Thymus (tissue), 11 donors: ENCODE measurements at regions not wholly inside any gene's neighbourhood (a gene's known extent, or its start where the extent isn't known, plus 50 kb on each side); places are given as distances from the start of the nearest gene placed in this dataset.
"Not testable (repeated sequence)": the region's sequence is repeated elsewhere in the genome, so short reads cannot be mapped to it uniquely, and the experiment has no call there.

Source experiments
- DNase-seq, 9 donors: peaks; one replicate each; pipeline ENCODE4 v3.0.0-alpha.2; 2013; ENCODE audit warnings: low spot score in 9 of 9, low read depth in 6 of 9, missing footprints in 1 of 9
- H3K27ac ChIP-seq, 2 donors: one replicate each; pipeline ENCODE4 v1.5.1; 2013; ENCODE audit warnings: control low read depth in 1 of 2, low read depth in 1 of 2, low read length in 1 of 2, mild to moderate bottlenecking in 1 of 2, moderate library complexity in 1 of 2
- H3K27me3 ChIP-seq, 2 donors: one replicate each; pipeline ENCODE4 v1.5.1; 2013; ENCODE audit warnings: low read length in 1 of 2; ENCODE audit not compliant: control insufficient read depth in 2 of 2, insufficient read depth in 1 of 2
- H3K36me3 ChIP-seq, 2 donors: one replicate each; pipeline ENCODE4 v1.5.1; 2013; ENCODE audit warnings: low read length in 1 of 2, mild to moderate bottlenecking in 1 of 2, moderate library complexity in 1 of 2; ENCODE audit not compliant: control insufficient read depth in 2 of 2, insufficient read depth in 2 of 2
- H3K4me1 ChIP-seq, 2 donors: one replicate each; pipeline ENCODE4 v1.5.1; 2013; ENCODE audit warnings: low read length in 2 of 2; ENCODE audit not compliant: control insufficient read depth in 2 of 2, insufficient read depth in 2 of 2
- H3K4me3 ChIP-seq, 2 donors: one replicate each; pipeline ENCODE4 v1.5.1; 2013; ENCODE audit warnings: low read length in 2 of 2, control low read depth in 1 of 2, mild to moderate bottlenecking in 1 of 2
- H3K9me3 ChIP-seq, 2 donors: one replicate each; pipeline ENCODE4 v1.5.1; 2013; ENCODE audit warnings: low read length in 1 of 2, mild to moderate bottlenecking in 1 of 2; ENCODE audit not compliant: control insufficient read depth in 2 of 2, insufficient read depth in 1 of 2
- WGBS: extraction: QIAGEN DNeasy Blood & Tissue Kit; methylation state at CpG from one replicate; pipeline ENCODE4 v1.1.7; 2013; 5-methylcytosine and 5-hydroxymethylcytosine counted together
- donor health status: healthy.

DNA sequence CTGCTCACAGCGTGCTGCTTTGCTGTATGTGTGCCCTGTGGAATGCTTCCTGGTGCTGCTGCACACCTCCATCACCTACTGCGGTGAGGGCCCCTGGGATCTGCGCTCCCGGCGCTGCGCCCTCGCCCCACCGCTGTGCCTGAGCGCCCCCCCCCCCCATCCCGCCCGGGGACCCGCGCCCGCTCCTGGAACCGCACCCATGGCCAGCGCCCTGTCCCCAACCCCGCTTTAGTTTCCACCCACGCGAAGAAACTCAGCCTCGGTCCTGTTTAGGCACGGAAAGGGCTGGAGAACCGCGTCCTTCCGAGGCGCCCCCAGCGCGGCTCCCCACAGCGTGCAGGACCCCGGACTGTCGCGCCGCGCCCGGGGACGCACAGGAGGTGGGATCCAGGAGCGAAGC, 265.5 kb downstream of the POTEB3 start:
- not testable (repeated sequence) for H3K9me3 ChIP-seq, H3K4me1 ChIP-seq, H3K4me3 ChIP-seq, H3K27me3 ChIP-seq, H3K27ac ChIP-seq, H3K36me3 ChIP-seq, DNase-seq
- WGBS: 75% methylated on average over 36 of the region's 36 CpGs

DNA sequence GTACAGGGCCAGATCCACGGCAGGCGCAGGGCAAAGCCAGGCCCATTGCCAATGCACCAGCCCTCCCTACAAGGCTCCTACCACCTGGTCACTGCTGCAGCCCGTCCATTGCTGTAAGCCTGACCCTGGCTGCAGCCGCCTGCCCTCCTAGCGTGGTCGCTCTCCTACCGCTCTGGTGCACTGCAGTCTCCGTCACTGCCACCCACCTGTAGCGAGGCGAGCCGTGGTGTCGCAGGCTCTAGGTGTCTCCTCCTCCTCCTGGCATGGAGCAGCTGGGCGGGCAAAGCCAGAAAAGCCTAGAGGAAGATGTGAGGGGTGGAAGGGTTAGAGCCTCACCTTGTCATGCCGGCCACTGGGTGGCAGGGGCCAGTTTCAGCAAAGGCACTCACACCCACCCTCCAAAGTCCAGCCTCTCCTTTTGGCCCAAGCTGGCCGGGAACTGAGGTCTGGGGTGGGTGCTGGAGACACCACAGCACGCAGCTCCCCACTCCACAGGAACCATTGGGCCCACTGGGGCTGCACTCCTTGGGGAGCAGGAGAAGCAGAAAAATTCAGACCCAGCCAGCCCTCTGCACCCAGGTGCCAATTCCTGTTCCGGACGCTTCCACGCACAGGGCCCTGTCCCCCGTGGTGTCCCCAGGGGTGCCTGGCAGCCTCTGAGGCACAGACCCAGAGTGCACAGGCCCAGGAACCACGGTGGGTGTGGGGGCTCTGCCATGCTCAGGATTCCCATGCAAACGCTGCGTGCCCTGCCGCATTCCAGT, 285.3 kb upstream of the POTEB2 start:
- not testable (repeated sequence) for H3K27ac ChIP-seq, DNase-seq, H3K4me1 ChIP-seq, H3K36me3 ChIP-seq, H3K9me3 ChIP-seq, H3K4me3 ChIP-seq, H3K27me3 ChIP-seq
- 91% methylated on average over 17 of the region's 24 CpGs for WGBS

DNA sequence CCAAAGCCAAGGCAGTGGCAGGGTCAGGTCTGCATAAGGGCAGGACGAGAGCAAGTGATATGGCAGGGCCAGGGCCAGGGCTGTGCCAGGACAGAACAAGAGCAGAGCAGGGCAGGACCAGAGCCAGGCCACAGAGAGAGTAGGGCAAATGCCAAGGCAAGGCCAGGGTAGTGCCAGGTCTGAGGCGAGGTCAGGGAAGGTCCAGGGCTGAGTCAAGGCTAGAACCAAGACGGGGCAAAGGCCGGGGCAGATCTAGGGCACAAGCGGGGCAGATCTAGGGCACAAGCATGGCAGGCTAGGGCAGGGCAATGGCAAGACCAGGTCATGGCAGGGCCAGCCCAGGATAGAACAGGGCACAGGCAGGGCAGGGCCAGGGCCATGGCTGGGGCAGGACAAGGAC, 282.0 kb upstream of the POTEB2 start:
- H3K4me3 ChIP-seq, H3K4me1 ChIP-seq, H3K27me3 ChIP-seq, H3K9me3 ChIP-seq, DNase-seq, H3K36me3 ChIP-seq, H3K27ac ChIP-seq: not testable (repeated sequence)
- 94% methylated on average over 4 of the region's 5 CpGs for WGBS

DNA sequence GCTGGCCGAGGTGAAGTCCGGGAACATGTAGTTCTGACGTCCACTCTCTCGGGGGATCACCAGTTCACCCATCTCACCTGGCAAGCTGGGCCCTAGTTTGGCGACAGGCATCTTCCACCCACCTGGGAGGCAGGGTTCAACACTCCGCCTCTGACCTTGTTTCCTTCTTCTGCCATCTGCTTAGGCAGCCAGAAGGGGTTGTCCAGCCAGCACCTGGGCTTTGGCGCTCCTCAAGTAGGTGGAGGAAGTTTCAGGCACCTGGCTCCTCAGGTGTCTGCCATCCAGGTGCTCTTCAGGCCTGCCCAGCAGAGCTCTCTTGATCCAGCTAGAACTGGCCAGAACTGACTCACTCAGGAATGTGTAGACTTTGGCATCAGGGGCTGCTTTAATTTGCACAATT, 267.8 kb upstream of the POTEB2 start:
- WGBS: 83% methylated on average over 2 of the region's 7 CpGs

GRCh38 chr15:21112271-21113053, 246.3 kb upstream of the POTEB2 start:
- WGBS: 0% methylated on average over 1 of the region's 4 CpGs
- not testable (repeated sequence) for H3K27ac ChIP-seq, DNase-seq, H3K4me1 ChIP-seq, H3K9me3 ChIP-seq, H3K4me3 ChIP-seq, H3K36me3 ChIP-seq, H3K27me3 ChIP-seq

More for the DNA sequence above, 267.8 kb upstream of the POTEB2 start:
- H3K4me1 ChIP-seq, H3K27ac ChIP-seq, H3K4me3 ChIP-seq, DNase-seq, H3K27me3 ChIP-seq, H3K9me3 ChIP-seq, H3K36me3 ChIP-seq: not testable (repeated sequence)

DNA sequence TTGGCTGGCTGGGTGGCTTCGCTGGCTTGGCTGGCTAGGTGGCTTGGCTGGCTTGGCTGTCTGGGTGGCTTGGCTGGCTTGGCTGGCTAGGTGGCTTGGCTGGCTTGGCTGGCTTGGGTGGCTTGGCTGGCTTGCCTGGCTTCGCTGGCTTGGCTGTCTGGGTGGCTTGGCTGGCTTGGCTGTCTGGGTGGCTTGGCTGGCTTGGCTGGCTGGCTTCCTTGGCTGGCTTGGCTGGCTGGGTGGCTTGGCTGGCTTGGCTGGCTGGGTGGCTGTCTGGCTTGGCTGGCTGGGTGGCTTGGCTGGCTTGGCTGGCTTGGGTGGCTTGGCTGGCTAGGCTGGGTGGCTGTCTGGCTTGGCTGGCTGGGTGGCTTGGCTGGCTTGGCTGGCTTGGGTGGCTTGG, 245.7 kb upstream of the POTEB2 start:
- not testable (repeated sequence) for H3K27ac ChIP-seq, H3K4me3 ChIP-seq, H3K36me3 ChIP-seq, H3K9me3 ChIP-seq, H3K27me3 ChIP-seq, H3K4me1 ChIP-seq
- 73% methylated on average over 1 of the region's 2 CpGs for WGBS
- DNase-seq: peak in 2 of 9 donors; percentile 0 to 19

GRCh38 chr15:21111172-21111571, 245.1 kb upstream of the POTEB2 start:
- no CpG with 5 or more reads among the region's 4 CpGs for WGBS
- not testable (repeated sequence) for H3K9me3 ChIP-seq, H3K4me1 ChIP-seq, H3K27me3 ChIP-seq, H3K36me3 ChIP-seq, H3K27ac ChIP-seq, H3K4me3 ChIP-seq, DNase-seq

GRCh38 chr15:21110187-21110804, 244.2 kb upstream of the POTEB2 start:
- not testable (repeated sequence) for H3K4me1 ChIP-seq, H3K4me3 ChIP-seq, H3K36me3 ChIP-seq, H3K27me3 ChIP-seq, DNase-seq, H3K9me3 ChIP-seq, H3K27ac ChIP-seq
- 69% methylated on average over 4 of the region's 5 CpGs for WGBS

GRCh38 chr15:21108384-21108783, 242.3 kb upstream of the POTEB2 start:
- H3K36me3 ChIP-seq, DNase-seq, H3K9me3 ChIP-seq, H3K27ac ChIP-seq, H3K4me3 ChIP-seq, H3K27me3 ChIP-seq, H3K4me1 ChIP-seq: not testable (repeated sequence)
- no CpG with 5 or more reads among the region's 3 CpGs for WGBS
